D721Med (cell line): ENCODE measurements at regions not wholly inside any gene's neighbourhood (a gene's known extent, or its start where the extent isn't known, plus 50 kb on each side); places are given as distances from the start of the nearest gene placed in this dataset.

Experiments
- DNase-seq: peaks from one replicate; pipeline ENCODE4 v3.0.0; 2011; ENCODE audit warnings: low spot score; ENCODE audit not compliant: insufficient read length
- FAIRE-seq: peaks from 2 replicates; lab custom pipeline; 2011; peaks lifted over from hg19 to GRCh38; lab: Jason Lieb, UNC
- TF ChIP-seq, protein P1 (sequence below): IDR thresholded peaks from 2 replicates; pipeline ENCODE4 v1.5.1; 2012; ENCODE audit warnings: mild to moderate bottlenecking, control low read depth; ENCODE audit not compliant: insufficient read depth; ENCODE audit errors: missing control alignments

DNA sequence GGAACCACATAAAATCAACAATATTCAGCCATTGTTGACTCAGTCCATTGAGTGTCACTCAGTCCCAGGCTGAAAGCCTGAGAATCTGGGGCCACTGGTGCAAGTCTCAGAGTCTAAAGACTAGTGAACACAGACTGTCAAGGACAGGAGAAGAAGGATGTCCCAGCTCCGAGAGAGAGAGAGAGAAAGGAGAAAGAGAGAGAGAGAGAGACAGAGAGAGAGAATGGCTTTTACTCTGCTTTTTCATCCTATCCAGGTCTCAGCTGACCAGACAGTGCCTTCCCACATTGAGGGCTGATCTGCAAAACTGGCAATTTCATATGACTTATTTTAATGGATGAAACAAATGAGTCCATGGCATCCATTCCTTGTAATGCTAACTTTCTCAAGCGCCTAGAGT, 984.1 kb downstream of the UQCRFS1 start:
- TF ChIP-seq, protein P1, sequence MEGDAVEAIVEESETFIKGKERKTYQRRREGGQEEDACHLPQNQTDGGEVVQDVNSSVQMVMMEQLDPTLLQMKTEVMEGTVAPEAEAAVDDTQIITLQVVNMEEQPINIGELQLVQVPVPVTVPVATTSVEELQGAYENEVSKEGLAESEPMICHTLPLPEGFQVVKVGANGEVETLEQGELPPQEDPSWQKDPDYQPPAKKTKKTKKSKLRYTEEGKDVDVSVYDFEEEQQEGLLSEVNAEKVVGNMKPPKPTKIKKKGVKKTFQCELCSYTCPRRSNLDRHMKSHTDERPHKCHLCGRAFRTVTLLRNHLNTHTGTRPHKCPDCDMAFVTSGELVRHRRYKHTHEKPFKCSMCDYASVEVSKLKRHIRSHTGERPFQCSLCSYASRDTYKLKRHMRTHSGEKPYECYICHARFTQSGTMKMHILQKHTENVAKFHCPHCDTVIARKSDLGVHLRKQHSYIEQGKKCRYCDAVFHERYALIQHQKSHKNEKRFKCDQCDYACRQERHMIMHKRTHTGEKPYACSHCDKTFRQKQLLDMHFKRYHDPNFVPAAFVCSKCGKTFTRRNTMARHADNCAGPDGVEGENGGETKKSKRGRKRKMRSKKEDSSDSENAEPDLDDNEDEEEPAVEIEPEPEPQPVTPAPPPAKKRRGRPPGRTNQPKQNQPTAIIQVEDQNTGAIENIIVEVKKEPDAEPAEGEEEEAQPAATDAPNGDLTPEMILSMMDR: no peak
- DNase-seq: no peak
- FAIRE-seq: no peak

DNA sequence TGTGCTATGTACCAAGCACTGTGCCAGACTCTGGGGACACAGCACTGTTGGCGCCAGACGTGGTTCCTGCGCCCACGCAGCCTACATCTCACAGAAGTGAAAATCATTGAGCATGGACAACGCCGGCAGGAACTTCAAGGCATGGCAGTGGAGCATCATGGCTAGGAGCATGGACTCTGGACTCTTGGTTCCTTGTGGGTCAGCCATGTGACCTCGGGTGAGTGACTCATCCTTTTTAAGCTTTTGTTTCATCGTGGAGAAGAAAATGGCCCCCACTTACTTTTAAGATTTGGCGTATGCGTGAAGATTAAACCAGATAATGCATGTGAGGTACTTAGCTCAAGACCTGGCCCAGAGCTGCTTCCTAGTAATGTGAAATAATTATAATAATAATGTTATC, 988.5 kb downstream of the UQCRFS1 start:
- FAIRE-seq (no peak), DNase-seq (no peak)
- TF ChIP-seq, protein P1: no peak

DNA sequence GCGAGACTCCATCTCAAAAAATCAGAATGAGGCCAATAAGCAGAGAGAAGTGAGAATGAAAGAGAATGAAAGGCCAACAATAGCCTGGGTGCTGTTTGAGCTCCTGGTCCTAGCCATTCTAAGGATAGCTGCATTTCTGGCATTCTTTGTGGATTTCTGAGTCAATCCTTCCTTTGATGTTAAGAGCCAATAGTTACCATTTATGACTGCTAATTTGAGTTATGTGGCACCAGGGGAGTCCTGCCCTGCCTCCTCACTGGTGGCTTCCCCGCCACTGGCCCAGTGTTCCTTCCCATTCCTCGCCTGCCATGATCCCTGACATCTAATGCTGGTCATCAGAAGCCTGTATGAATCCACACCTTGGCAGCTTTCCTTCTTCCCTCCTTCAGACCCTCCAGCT, 991.2 kb downstream of the UQCRFS1 start:
- no peak for FAIRE-seq
- TF ChIP-seq, protein P1: no peak
- DNase-seq: no peak

DNA sequence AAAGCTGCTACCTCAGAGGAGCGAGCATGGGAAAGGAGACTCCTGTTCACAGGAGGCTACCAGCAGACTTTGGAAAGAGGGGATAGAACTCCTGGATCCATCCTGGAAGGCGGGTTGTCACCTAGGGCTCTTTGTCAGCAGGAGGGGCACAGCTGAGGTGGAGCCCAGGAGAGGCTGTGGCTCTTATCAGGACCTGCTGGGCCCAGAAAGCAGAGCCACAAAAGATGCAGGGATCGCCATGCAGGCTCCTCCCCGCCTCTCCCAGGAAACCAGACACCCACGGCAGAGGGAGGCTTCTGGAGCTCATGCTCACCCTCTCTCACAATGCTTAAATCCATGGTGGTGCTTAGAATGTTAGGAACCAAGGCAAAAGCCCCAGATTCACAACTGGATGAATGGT, 994.2 kb downstream of the UQCRFS1 start:
- TF ChIP-seq, protein P1: no peak
- DNase-seq (no peak), FAIRE-seq (no peak)

DNA sequence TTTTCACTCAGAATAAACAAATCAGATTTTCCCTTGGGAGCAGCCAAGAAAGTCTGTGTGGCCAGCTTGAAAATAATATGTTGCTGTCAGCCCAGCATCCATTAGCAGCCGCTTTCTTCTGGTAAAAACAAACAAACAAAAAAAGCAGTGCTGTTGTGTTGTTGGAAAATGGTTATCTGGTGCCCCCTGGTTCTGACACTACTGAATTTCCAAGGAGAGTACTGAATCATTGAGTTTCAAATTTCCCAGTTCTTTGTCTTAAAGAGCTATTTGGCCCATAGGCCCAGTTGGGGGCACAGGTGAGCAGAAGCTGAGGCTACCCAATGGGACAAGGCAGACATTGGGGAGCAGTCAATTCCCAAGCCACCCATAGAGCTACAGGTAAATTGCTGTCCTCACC, 995.9 kb downstream of the UQCRFS1 start:
- TF ChIP-seq, protein P1: peak; percentile 30
- FAIRE-seq (no peak), DNase-seq (no peak)

DNA sequence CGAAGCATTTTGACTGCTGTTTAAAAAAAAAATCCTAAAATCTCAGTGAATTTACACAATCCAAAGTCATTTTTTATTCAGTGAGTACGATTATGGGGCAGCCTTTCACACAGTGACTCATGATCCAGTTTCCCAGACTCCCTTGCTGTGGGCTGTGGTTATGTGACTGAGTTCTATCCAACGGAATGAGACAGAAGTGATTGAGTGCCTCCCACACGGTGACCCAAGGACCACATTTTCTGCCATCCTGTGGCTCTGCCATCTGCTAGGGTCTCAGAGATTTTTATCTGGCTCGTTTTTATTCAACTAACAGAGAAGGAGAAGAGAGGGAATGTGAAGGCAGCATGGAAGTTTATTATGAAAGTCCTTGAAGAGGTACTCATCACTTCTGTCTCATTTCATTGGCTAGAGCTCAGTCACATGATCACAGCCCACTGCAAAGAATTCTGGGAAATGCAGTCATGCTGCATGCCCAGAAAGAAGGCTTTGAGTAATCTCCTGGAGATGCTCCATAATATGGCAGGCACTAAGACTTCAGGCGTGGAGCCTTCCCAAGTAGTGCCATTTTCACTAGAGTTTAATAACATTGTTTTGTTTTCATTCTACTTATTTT, 999.4 kb downstream of the UQCRFS1 start:
- DNase-seq (no peak), FAIRE-seq (no peak)
- TF ChIP-seq, protein P1: no peak

DNA sequence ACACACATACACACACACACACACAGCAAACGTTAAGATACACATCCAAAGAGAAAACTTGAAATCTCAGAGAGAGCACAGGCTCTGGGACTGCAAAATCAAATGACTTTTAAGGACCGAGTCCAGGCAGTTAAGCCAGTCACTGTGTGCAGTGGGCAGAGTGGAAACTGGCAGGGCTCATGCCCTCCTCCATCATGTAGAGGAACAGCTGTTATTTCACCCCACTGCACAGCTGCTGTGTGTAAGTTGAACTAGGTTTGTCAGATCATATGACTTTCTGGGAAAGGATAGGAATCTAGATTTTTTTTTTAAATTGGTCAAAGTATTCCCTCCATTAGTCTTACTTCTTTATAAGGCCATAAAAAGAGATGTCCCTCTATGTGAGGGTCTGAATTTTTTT, 1002.1 kb downstream of the UQCRFS1 start:
- TF ChIP-seq, protein P1: no peak
- DNase-seq (no peak), FAIRE-seq (no peak)
